Endodermal cell (in vitro differentiated cells): ENCODE measurements at regions not wholly inside any gene's neighbourhood (a gene's known extent, or its start where the extent isn't known, plus 50 kb on each side); places are given as distances from the start of the nearest gene placed in this dataset.

Experiments
- DNase-seq: peaks from one replicate; pipeline ENCODE4 v3.0.0-alpha.2; 2017
- H3K27ac ChIP-seq: 2 replicates; pipeline ENCODE4 v1.5.1; 2013; ENCODE audit warnings: mild to moderate bottlenecking, low read depth, low read length, moderate library complexity
- H3K27me3 ChIP-seq: 2 replicates; pipeline ENCODE4 v1.6.1; 2013; ENCODE audit warnings: mild to moderate bottlenecking, low read length, moderate library complexity; ENCODE audit not compliant: insufficient read depth, control insufficient read depth, poor library complexity, severe bottlenecking
- H3K36me3 ChIP-seq: 2 replicates; pipeline ENCODE4 v1.7.0; 2013; ENCODE audit warnings: mild to moderate bottlenecking, low read length, moderate library complexity; ENCODE audit not compliant: control insufficient read depth, insufficient read depth
- H3K4me1 ChIP-seq: one replicate; pipeline ENCODE4 v1.7.0; 2013; ENCODE audit warnings: low read length; ENCODE audit not compliant: control insufficient read depth, insufficient read depth
- H3K4me3 ChIP-seq: 2 replicates; pipeline ENCODE4 v1.5.1; 2013; ENCODE audit warnings: mild to moderate bottlenecking, low read length, moderate library complexity
- H3K9ac ChIP-seq: 2 replicates; pipeline ENCODE4 v1.6.1; 2013; ENCODE audit warnings: mild to moderate bottlenecking, low read length, moderate library complexity; ENCODE audit not compliant: poor library complexity, severe bottlenecking; ENCODE audit errors: extremely low read depth
- H3K9me3 ChIP-seq: 2 replicates; pipeline ENCODE4 v1.6.1; 2013; ENCODE audit warnings: mild to moderate bottlenecking, low read length, moderate library complexity; ENCODE audit not compliant: control insufficient read depth
- H3K27ac Mint-ChIP-seq: 2 replicates; pipeline ENCODE4 v1.8.0; 2020; ENCODE audit warnings: mixed read lengths
- H3K27me3 Mint-ChIP-seq: 2 replicates; pipeline ENCODE4 v1.8.0; 2021; ENCODE audit warnings: mild to moderate bottlenecking, mixed read lengths; ENCODE audit not compliant: insufficient read depth
- H3K36me3 Mint-ChIP-seq: 2 replicates; pipeline ENCODE4 v1.8.0; 2020; ENCODE audit warnings: low read depth, mixed read lengths
- H3K4me1 Mint-ChIP-seq: 2 replicates; pipeline ENCODE4 v1.8.0; 2020; ENCODE audit warnings: mixed read lengths
- H3K4me3 Mint-ChIP-seq: 2 replicates; pipeline ENCODE4 v1.8.0; 2020; ENCODE audit warnings: mild to moderate bottlenecking, moderate library complexity, mixed read lengths
- H3K9me3 Mint-ChIP-seq: 2 replicates; pipeline ENCODE4 v1.8.0; 2020; ENCODE audit warnings: mild to moderate bottlenecking, mixed read lengths
- CTCF ChIP-seq: fragments of 200-600 bp; sonication (generic); conservative IDR thresholded peaks from 2 replicates; pipeline ENCODE4 v1.5.0; 2021; ENCODE audit warnings: antibody characterized with exemption, mild to moderate bottlenecking
- WGBS, 2 experiments: methylation state at CpG; one replicate each; pipeline versions ENCODE4 v1.1.5 to v1.1.7; 2013; ENCODE audit warnings: missing lambda C conversion rate in 2 of 2, mixed read lengths in 1 of 2; ENCODE audit not compliant: insufficient coverage in 1 of 2, insufficient read length in 1 of 2; 5-methylcytosine and 5-hydroxymethylcytosine counted together

DNA sequence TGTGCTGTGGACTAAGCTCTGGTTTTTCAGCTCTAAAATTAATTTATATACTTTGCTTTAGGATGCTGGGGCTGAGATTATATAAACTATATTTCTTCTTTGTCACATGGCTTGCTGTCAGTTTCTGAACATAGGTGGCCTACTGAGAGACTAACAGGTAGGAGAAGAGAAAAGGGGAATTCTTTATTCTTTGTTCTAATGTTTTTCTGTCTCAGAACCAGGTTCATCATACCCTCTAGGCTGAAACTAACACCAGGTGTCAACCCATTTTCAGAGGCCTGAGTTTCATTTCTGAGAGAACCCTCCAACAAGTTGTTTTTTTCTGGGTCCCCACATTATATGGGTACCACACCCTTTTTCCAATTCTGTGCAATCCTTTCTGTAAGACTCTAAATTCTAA is 843.6 kb downstream of the TRIB2 start:
- no peaks in the 10 kb centered on the region for H3K4me1 ChIP-seq
- no peak for DNase-seq
- no peak overlapping the region for H3K9ac ChIP-seq
- no peaks in the 10 kb centered on the region for H3K27me3 ChIP-seq
- H3K27ac Mint-ChIP-seq = no peak overlapping the region
- no peaks in the 10 kb centered on the region for H3K27me3 Mint-ChIP-seq
- no peak for TF ChIP-seq CTCF
- H3K9me3 Mint-ChIP-seq = peaks cover 3% of the 10 kb centered on the region
- no peak overlapping the region for H3K4me3 Mint-ChIP-seq
- H3K36me3 Mint-ChIP-seq = no peaks in the 10 kb centered on the region
- no peak overlapping the region for H3K4me3 ChIP-seq
- peaks cover 58% of the 10 kb centered on the region for H3K9me3 ChIP-seq
- H3K36me3 ChIP-seq = no peaks in the 10 kb centered on the region
- H3K4me1 Mint-ChIP-seq = no peaks in the 10 kb centered on the region
- H3K27ac ChIP-seq = no peak overlapping the region

- TF ChIP-seq CTCF = no peak
- 67 to 97% methylated on average over 1 to 2 of the region's 2 CpGs for WGBS, 2 experiments
- peak overlapping the region; percentile 0 for H3K4me3 ChIP-seq
- no peaks in the 10 kb centered on the region for H3K27me3 ChIP-seq
- Mint-ChIP-seq H3K36me3 (no peaks in the 10 kb centered on the region), H3K27ac (no peak overlapping the region), H3K27me3 (peaks cover 6% of the 10 kb centered on the region), H3K4me1 (no peaks in the 10 kb centered on the region), H3K4me3 (no peak overlapping the region), H3K9me3 (no peaks in the 10 kb centered on the region)
- H3K9me3 ChIP-seq = peaks cover 47% of the 10 kb centered on the region
- no peaks in the 10 kb centered on the region for H3K36me3 ChIP-seq
- no peak for DNase-seq
- H3K4me1 ChIP-seq = no peaks in the 10 kb centered on the region
- no peak overlapping the region for H3K27ac ChIP-seq
- H3K9ac ChIP-seq = no peak overlapping the region
Observed at GRCh38 chr2:13572466-13572865, 855.7 kb downstream of the TRIB2 start.

GRCh38 chr2:13574831-13575230 is 858.1 kb downstream of the TRIB2 start:
- H3K4me1 Mint-ChIP-seq = no peaks in the 10 kb centered on the region
- peaks cover 59% of the 10 kb centered on the region for H3K9me3 ChIP-seq
- H3K27me3 Mint-ChIP-seq = peaks cover 8% of the 10 kb centered on the region
- no peaks in the 10 kb centered on the region for H3K36me3 Mint-ChIP-seq
- WGBS, 2 experiments = 83 to 92% methylated on average over 1 to 2 of the region's 2 CpGs
- no peak overlapping the region for H3K9ac ChIP-seq
- no peaks in the 10 kb centered on the region for H3K9me3 Mint-ChIP-seq
- TF ChIP-seq CTCF = no peak
- H3K4me1 ChIP-seq = no peaks in the 10 kb centered on the region
- H3K27ac Mint-ChIP-seq = no peak overlapping the region
- no peak overlapping the region for H3K27ac ChIP-seq
- H3K27me3 ChIP-seq = no peaks in the 10 kb centered on the region
- H3K36me3 ChIP-seq = no peaks in the 10 kb centered on the region
- DNase-seq = no peak
- no peak overlapping the region for H3K4me3 Mint-ChIP-seq
- H3K4me3 ChIP-seq = no peak overlapping the region
